Suprapubic skin (tissue), 4 donors: ENCODE measurements at regions not wholly inside any gene's neighbourhood (a gene's known extent, or its start where the extent isn't known, plus 50 kb on each side); places are given as distances from the start of the nearest gene placed in this dataset.

Experiments
- DNase-seq, 2 donors: peaks; one replicate each; pipeline ENCODE4 v3.0.0-alpha.2; 2019; ENCODE audit warnings: low spot score in 2 of 2
- H3K27ac ChIP-seq: fragments of 200-600 bp; sonication (generic); one replicate; pipeline ENCODE4 v1.5.1; 2019
- H3K27me3 ChIP-seq: fragments of 200-600 bp; sonication (generic); one replicate; pipeline ENCODE4 v1.5.1; 2019
- H3K36me3 ChIP-seq: fragments of 200-600 bp; sonication (generic); one replicate; pipeline ENCODE4 v1.5.1; 2019
- H3K4me1 ChIP-seq: fragments of 200-600 bp; sonication (generic); one replicate; pipeline ENCODE4 v1.5.1; 2019
- H3K4me3 ChIP-seq: fragments of 200-600 bp; sonication (generic); one replicate; pipeline ENCODE4 v1.5.1; 2019; ENCODE audit warnings: mild to moderate bottlenecking
- H3K9me3 ChIP-seq: fragments of 200-600 bp; sonication (generic); one replicate; pipeline ENCODE4 v1.5.1; 2019
- CTCF ChIP-seq, 2 donors: fragments of 200-600 bp in 1 of 2; fragments of 450-650 bp in 1 of 2; sonication (generic) in 1 of 2; IDR thresholded peaks; one replicate each; pipeline ENCODE4 v1.5.1; 2016 to 2019; ENCODE audit warnings: antibody characterized with exemption in 2 of 2, mild to moderate bottlenecking in 1 of 2, moderate library complexity in 1 of 2
- EP300 ChIP-seq: sonication (generic); formaldehyde crosslinking; IDR thresholded peaks from one replicate; pipeline ENCODE4 v1.6.1; 2017; ENCODE audit warnings: antibody characterized with exemption
- POLR2A ChIP-seq, 2 donors: fragments of 450-650 bp; IDR thresholded peaks; one replicate each; pipeline ENCODE4 v1.6.1; 2017; ENCODE audit warnings: antibody characterized with exemption in 2 of 2, mild to moderate bottlenecking in 2 of 2, moderate library complexity in 2 of 2
- POLR2AphosphoS5 ChIP-seq, 3 donors: sonication (generic); formaldehyde crosslinking; IDR thresholded peaks; one replicate each; pipeline ENCODE4 v1.6.1; 2017; ENCODE audit warnings: antibody characterized with exemption in 3 of 3
- WGBS: methylation state at CpG from one replicate; pipeline ENCODE4 v1.1.5; 2018; 5-methylcytosine and 5-hydroxymethylcytosine counted together

- Histone ChIP-seq H3K27ac (no peak overlapping the region), H3K4me3 (no peak overlapping the region), H3K4me1 (no peaks in the 10 kb centered on the region), H3K27me3 (peaks cover 30% of the 10 kb centered on the region), H3K36me3 (no peaks in the 10 kb centered on the region), H3K9me3 (no peaks in the 10 kb centered on the region)
- DNase-seq: no peak
- no peak for TF ChIP-seq CTCF (IDR thresholded peaks at IDR 0.05)
- TF ChIP-seq POLR2A (IDR thresholded peaks at IDR 0.05): no peak
- no peak for TF ChIP-seq EP300
- TF ChIP-seq POLR2AphosphoS5 (IDR thresholded peaks at IDR 0.05): no peak
- WGBS: 74% methylated on average over 4 of the region's 8 CpGs
These were observed 52.7 kb downstream of the KCNA5 start for GRCh38 chr12:5096241-5096924.

GRCh38 chr12:5097786-5098185 lies 54.1 kb downstream of the KCNA5 start:
- WGBS: 78% methylated on average over 6 of the region's 6 CpGs
- H3K27me3 ChIP-seq: peaks cover 36% of the 10 kb centered on the region
- H3K4me3 ChIP-seq: no peak overlapping the region
- H3K36me3 ChIP-seq: no peaks in the 10 kb centered on the region
- no peak for DNase-seq
- H3K27ac ChIP-seq: no peak overlapping the region
- H3K9me3 ChIP-seq: no peaks in the 10 kb centered on the region
- no peaks in the 10 kb centered on the region for H3K4me1 ChIP-seq
- TF ChIP-seq POLR2A (IDR thresholded peaks at IDR 0.05) (no peak), POLR2AphosphoS5 (IDR thresholded peaks at IDR 0.05) (no peak), EP300 (no peak), CTCF (IDR thresholded peaks at IDR 0.05) (no peak)

GRCh38 chr12:5099136-5099535 lies 55.5 kb downstream of the KCNA5 start:
- Histone ChIP-seq H3K4me3 (no peak overlapping the region), H3K4me1 (no peaks in the 10 kb centered on the region), H3K9me3 (no peaks in the 10 kb centered on the region), H3K36me3 (no peaks in the 10 kb centered on the region), H3K27me3 (peaks cover 36% of the 10 kb centered on the region), H3K27ac (no peak overlapping the region)
- no peak for DNase-seq
- no peak for TF ChIP-seq EP300
- no peak for TF ChIP-seq CTCF (IDR thresholded peaks at IDR 0.05)
- no peak for TF ChIP-seq POLR2A (IDR thresholded peaks at IDR 0.05)
- TF ChIP-seq POLR2AphosphoS5 (IDR thresholded peaks at IDR 0.05): no peak
- WGBS: 92% methylated on average over 13 of the region's 13 CpGs

GRCh38 chr12:5099591-5099990 lies 55.9 kb downstream of the KCNA5 start:
- Histone ChIP-seq H3K9me3 (no peaks in the 10 kb centered on the region), H3K27ac (no peak overlapping the region), H3K27me3 (peaks cover 36% of the 10 kb centered on the region), H3K36me3 (no peaks in the 10 kb centered on the region), H3K4me3 (no peak overlapping the region), H3K4me1 (no peaks in the 10 kb centered on the region)
- TF ChIP-seq EP300: no peak
- no peak for TF ChIP-seq CTCF (IDR thresholded peaks at IDR 0.05)
- no peak for TF ChIP-seq POLR2AphosphoS5 (IDR thresholded peaks at IDR 0.05)
- no peak for TF ChIP-seq POLR2A (IDR thresholded peaks at IDR 0.05)
- no peak for DNase-seq
- WGBS: 84% methylated on average over 7 of the region's 7 CpGs

GRCh38 chr12:5101686-5102085 lies 58.0 kb downstream of the KCNA5 start:
- Histone ChIP-seq H3K9me3 (no peaks in the 10 kb centered on the region), H3K4me1 (no peaks in the 10 kb centered on the region), H3K27ac (no peak overlapping the region), H3K36me3 (no peaks in the 10 kb centered on the region), H3K27me3 (peaks cover 26% of the 10 kb centered on the region), H3K4me3 (no peak overlapping the region)
- DNase-seq: no peak
- WGBS: 88% methylated on average over 3 of the region's 3 CpGs
- no peak for TF ChIP-seq POLR2A (IDR thresholded peaks at IDR 0.05)
- TF ChIP-seq EP300: no peak
- no peak for TF ChIP-seq POLR2AphosphoS5 (IDR thresholded peaks at IDR 0.05)
